ENCODE measurements at regions not wholly inside any gene's neighbourhood (a gene's known extent, or its start where the extent isn't known, plus 50 kb on each side); places are given as distances from the start of the nearest gene placed in this dataset.
A peak's percentile ranks its signal among the peaks of the same experiment; 100 is the strongest.

DNA sequence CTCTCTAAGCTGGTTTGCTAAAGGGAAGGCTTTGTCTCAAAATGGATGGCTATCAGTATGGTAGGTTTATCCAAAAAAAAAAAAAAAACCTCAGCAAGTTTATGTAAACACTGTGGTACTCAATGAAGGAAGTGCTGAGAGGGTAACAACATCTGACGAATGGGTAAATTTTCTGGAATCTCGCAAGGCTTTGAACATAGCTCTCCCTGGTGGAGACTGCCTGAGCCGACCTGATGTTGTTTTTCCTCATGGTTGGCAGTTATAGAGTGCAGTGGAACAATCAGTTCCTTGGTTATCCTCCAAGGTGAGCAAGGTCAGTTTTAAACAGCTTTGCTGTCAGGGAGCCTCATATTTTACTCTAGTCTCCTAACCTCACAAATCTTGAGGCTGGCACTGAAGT is 94.6 kb downstream of the ZPLD1 start:
- Histone ChIP-seq H3K4me1 (no peaks in the 10 kb centered on the region), H3K27me3 (replicated peaks; ENCODE audit: control insufficient read depth, insufficient read depth, low read length) (no peaks in the 10 kb centered on the region), H3K36me3 (ENCODE audit: control insufficient read depth, insufficient read depth, low read length) (no peaks in the 10 kb centered on the region), H3K9me3 (no peaks in the 10 kb centered on the region), H3K4me3 (ENCODE audit: low read depth, low read length) (no peak overlapping the region)
- POLR2A ChIA-PET = no interaction called here
- Mint-ChIP-seq H3K9me3 (ENCODE audit: unreplicated experiment) (no peaks in the 10 kb centered on the region), H3K36me3 (ENCODE audit: insufficient read depth, unreplicated experiment) (no peaks in the 10 kb centered on the region), H3K27ac (ENCODE audit: unreplicated experiment) (no peak overlapping the region), H3K27me3 (ENCODE audit: insufficient read depth, unreplicated experiment) (no peaks in the 10 kb centered on the region), H3K4me3 (ENCODE audit: unreplicated experiment) (no peak overlapping the region), H3K4me1 (ENCODE audit: low read depth, unreplicated experiment) (no peaks in the 10 kb centered on the region)
- TF ChIP-seq, protein P1, sequence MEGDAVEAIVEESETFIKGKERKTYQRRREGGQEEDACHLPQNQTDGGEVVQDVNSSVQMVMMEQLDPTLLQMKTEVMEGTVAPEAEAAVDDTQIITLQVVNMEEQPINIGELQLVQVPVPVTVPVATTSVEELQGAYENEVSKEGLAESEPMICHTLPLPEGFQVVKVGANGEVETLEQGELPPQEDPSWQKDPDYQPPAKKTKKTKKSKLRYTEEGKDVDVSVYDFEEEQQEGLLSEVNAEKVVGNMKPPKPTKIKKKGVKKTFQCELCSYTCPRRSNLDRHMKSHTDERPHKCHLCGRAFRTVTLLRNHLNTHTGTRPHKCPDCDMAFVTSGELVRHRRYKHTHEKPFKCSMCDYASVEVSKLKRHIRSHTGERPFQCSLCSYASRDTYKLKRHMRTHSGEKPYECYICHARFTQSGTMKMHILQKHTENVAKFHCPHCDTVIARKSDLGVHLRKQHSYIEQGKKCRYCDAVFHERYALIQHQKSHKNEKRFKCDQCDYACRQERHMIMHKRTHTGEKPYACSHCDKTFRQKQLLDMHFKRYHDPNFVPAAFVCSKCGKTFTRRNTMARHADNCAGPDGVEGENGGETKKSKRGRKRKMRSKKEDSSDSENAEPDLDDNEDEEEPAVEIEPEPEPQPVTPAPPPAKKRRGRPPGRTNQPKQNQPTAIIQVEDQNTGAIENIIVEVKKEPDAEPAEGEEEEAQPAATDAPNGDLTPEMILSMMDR (IDR thresholded peaks at IDR 0.05; ENCODE audit: insufficient read depth in 1 of 2, low read depth in 1 of 2, low read length in 1 of 2, severe bottlenecking in 1 of 2, unreplicated experiment in 1 of 2) = peak in 1 of 2 experiments; percentile 50
- DNase-seq = peak in 1 of 2 experiments; percentile 8
- intact Hi-C loops (cut with micrococcal nuclease; ENCODE audit: unreplicated experiment) = loop anchor here (1.0 kb wide), 2 partner anchors 63 to 300 kb away; no protein-coding TSS in a partner anchor
- no TSS peak for BruUV-seq (replicated peaks)
- CTCF ChIA-PET = interaction anchor here (0.6 to 1.3 kb wide), 5 partner anchors 9 to 304 kb away, joined by 3 to 6 read pairs (median 6); no protein-coding TSS in a partner anchor

DNA sequence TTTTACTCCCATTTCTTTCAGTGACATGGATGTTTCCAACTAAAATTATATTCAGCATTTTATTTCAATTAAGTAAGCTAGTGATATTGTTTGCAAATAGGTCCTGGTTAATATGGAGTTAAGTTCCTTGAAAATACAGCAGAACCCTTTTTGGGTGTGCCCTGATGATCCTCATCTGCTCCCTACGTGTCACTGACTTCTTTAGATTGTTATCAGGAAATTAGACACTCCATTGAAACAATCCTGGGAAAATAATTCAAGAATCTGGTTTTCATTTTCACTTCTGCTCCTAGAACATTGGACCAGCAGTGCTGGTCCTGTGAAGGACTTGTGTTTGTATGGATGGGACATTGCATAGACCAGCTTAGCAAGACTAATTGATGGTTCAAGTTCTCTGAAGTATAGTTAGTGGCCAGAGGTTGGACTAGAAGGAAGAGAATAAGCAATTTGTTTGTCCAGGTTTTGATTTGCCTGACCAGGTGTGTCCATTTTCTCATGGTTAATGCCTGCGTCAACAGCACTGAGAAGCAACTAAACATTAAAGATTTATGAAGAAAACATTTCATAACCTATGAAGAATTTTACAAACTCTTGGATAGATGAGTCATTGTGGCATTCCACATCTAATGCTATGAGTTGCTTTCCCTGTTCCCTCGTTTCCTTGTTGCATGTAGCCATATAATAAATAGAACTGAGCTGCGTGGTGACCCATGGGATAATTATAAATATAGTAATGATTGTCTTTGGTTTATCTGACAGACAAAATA is 95.8 kb downstream of the ZPLD1 start:
- intact Hi-C loops (cut with micrococcal nuclease; ENCODE audit: unreplicated experiment) = no loop called here
- no peaks in the 10 kb centered on the region for H3K36me3 ChIP-seq (ENCODE audit: control insufficient read depth, insufficient read depth, low read length)
- Mint-ChIP-seq H3K4me1 (ENCODE audit: low read depth, unreplicated experiment) (no peaks in the 10 kb centered on the region), H3K27me3 (ENCODE audit: insufficient read depth, unreplicated experiment) (no peaks in the 10 kb centered on the region), H3K4me3 (ENCODE audit: unreplicated experiment) (no peak overlapping the region), H3K36me3 (ENCODE audit: insufficient read depth, unreplicated experiment) (no peaks in the 10 kb centered on the region), H3K27ac (ENCODE audit: unreplicated experiment) (no peak overlapping the region), H3K9me3 (ENCODE audit: unreplicated experiment) (no peaks in the 10 kb centered on the region)
- H3K27me3 ChIP-seq (replicated peaks; ENCODE audit: control insufficient read depth, insufficient read depth, low read length) = no peaks in the 10 kb centered on the region
- POLR2A ChIA-PET = no interaction called here
- BruUV-seq (replicated peaks) = no TSS peak
- no peaks in the 10 kb centered on the region for H3K9me3 ChIP-seq
- H3K4me1 ChIP-seq = no peaks in the 10 kb centered on the region
- no peak overlapping the region for H3K4me3 ChIP-seq (ENCODE audit: low read depth, low read length)
- TF ChIP-seq, protein P1 (IDR thresholded peaks at IDR 0.05; ENCODE audit: insufficient read depth in 1 of 2, low read depth in 1 of 2, low read length in 1 of 2, severe bottlenecking in 1 of 2, unreplicated experiment in 1 of 2) = no peak
- no peak for DNase-seq
- CTCF ChIA-PET = no interaction called here

DNA sequence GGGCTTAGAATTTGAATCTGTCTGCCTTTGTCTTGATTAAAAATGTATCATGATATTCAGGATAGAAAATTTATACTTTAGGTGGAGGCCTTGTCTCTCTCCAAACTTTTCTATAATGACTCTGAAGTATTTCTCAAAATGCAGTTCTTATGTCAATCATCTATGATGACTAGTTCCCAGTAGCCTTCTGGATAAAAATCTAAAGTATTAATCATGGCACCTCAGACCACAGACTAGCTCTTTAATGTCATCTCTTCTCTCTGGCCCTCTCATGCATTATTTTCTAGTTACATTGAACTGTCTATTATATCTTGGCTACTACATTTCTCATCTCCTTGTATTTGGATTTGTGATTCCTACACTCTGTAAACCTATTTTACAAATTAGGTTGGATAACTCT is 96.9 kb downstream of the ZPLD1 start:
- no peaks in the 10 kb centered on the region for H3K27me3 Mint-ChIP-seq (ENCODE audit: insufficient read depth, unreplicated experiment)
- intact Hi-C loops (cut with micrococcal nuclease; ENCODE audit: unreplicated experiment) = no loop called here
- H3K4me1 Mint-ChIP-seq (ENCODE audit: low read depth, unreplicated experiment) = no peaks in the 10 kb centered on the region
- ChIA-PET CTCF (no interaction called here), POLR2A (no interaction called here)
- Histone ChIP-seq H3K4me1 (no peaks in the 10 kb centered on the region), H3K4me3 (ENCODE audit: low read depth, low read length) (no peak overlapping the region), H3K36me3 (ENCODE audit: control insufficient read depth, insufficient read depth, low read length) (no peaks in the 10 kb centered on the region), H3K9me3 (no peaks in the 10 kb centered on the region), H3K27me3 (replicated peaks; ENCODE audit: control insufficient read depth, insufficient read depth, low read length) (no peaks in the 10 kb centered on the region)
- no peak overlapping the region for H3K4me3 Mint-ChIP-seq (ENCODE audit: unreplicated experiment)
- BruUV-seq (replicated peaks) = no TSS peak
- DNase-seq = no peak
- no peaks in the 10 kb centered on the region for H3K9me3 Mint-ChIP-seq (ENCODE audit: unreplicated experiment)
- no peaks in the 10 kb centered on the region for H3K36me3 Mint-ChIP-seq (ENCODE audit: insufficient read depth, unreplicated experiment)
- no peak overlapping the region for H3K27ac Mint-ChIP-seq (ENCODE audit: unreplicated experiment)
- TF ChIP-seq, protein P1 (IDR thresholded peaks at IDR 0.05; ENCODE audit: insufficient read depth in 1 of 2, low read depth in 1 of 2, low read length in 1 of 2, severe bottlenecking in 1 of 2, unreplicated experiment in 1 of 2) = no peak

Data from Caco-2 (cell line).